AG20443 (cell line): ENCODE measurements at regions not wholly inside any gene's neighbourhood (a gene's known extent, or its start where the extent isn't known, plus 50 kb on each side); places are given as distances from the start of the nearest gene placed in this dataset.
"Not testable (repeated sequence)": the region's sequence is repeated elsewhere in the genome, so short reads cannot be mapped to it uniquely, and the experiment has no call there.

Experiments
- DNase-seq: peaks from one replicate; pipeline ENCODE4 v3.0.0; 2012; ENCODE audit warnings: low spot score, mixed read lengths

DNA sequence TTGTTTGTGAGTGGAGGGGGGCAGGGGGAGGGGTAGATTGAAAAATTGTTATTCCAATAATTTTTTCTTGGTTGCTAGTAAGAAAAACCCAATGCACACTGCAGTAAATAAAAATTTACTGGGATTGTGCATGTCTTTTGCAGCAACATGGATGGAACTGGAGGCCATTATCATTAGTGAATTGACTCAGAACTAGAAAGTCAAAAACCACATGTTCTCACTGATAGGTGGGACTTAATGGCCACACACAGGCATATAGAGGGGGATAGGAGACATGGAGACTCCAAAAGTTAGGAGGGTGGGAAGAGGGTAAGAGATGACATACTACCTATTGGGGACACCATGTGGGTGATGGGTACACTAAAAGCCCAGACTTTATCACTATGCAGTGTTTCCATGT lies 67.2 kb downstream of the BUB3 start:
- DNase-seq, result no peak

DNA sequence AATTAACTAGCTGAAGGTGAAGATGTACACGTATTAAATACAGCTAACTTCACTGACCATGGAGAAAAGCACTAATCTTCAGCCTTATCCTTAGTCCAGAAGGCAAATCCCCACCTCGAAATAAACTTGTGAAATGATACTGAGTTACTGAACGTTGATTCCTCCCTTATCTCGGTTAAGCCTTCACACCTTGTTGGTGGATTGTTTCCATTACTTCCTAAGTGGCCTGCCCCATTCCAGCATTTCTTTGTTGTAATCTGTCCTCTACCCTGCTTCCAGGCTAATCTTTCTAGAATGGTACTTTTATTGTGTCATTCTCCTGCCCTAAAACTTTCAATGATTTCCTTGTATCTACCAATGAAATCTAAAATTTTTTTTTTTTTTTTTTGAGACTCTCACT lies 68.6 kb downstream of the BUB3 start:
- no peak for DNase-seq

GRCh38 chr10:123227706-123228105 lies 73.5 kb downstream of the BUB3 start:
- DNase-seq, result no peak

DNA sequence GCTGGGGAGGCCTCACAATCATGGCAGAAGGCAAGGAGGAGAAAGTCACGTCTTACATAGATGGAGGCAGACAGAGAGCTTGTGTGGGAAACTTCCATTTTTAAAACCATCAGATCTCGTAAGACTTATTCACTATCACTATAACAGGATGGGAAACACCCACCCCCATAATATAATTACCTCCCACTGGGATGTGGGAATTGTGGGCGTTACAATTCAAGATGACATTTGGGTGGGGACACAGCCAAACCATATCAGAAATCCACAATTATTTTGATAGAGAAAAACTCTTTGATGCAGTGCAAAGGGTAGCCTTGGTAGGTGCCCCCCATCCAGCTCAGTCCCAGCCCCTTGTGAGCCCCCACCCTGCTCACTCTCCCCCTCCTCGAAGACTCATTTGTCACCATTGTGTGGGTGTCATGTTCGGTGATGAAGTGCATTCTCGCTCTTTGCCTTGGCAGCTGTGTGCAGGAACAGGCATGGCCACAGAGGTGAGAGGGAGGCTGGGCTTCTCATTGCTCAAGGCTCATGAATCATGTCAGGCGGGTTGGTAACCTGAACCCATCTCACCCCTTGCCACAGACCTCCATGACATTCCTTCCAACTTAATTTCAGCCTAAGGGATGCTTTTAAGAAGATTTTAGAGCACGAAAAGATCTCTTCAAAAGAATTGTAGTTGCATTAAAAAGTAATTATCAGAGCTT lies 75.9 kb downstream of the BUB3 start:
- DNase-seq, result no peak

DNA sequence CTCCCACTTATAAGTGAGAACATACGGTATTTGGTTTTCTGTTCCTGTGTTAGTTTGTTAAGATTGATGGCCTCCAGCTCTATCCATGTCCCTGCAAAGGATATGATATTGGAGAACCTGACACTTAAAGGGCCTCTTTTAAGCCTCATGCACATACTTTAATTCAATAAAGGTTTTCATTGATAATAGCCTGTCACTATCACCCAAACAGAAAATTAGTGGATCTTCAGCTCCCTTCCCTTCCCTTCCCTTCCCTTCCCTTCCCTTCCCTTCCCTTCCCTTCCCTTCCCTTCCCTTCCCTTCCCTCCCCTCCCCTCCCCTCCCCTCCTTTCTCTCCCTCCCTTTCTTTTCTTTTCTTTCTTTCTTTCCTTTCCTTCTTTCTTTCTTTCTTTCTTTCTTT lies 78.7 kb downstream of the BUB3 start:
- not testable (repeated sequence) for DNase-seq

DNA sequence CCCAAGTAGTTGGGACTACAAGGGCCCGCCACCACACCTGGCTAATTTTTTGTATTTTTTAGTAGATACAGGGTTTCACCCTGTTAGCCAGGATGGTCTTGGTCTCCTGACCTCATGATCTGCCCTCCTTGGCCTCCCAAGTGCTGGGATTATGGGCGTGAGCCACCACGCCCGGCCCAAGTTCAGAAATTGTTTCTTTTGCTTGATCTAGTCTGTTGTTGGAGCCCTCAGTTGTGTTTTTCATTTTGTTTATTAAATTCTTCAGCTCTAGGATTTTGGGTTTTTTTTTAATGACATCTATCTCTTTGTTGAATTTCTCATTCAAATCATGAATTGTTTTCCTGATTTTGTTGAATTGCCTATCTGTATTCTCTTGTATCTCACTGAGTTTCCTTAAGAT lies 80.8 kb downstream of the BUB3 start:
- DNase-seq, result not testable (repeated sequence)

DNA sequence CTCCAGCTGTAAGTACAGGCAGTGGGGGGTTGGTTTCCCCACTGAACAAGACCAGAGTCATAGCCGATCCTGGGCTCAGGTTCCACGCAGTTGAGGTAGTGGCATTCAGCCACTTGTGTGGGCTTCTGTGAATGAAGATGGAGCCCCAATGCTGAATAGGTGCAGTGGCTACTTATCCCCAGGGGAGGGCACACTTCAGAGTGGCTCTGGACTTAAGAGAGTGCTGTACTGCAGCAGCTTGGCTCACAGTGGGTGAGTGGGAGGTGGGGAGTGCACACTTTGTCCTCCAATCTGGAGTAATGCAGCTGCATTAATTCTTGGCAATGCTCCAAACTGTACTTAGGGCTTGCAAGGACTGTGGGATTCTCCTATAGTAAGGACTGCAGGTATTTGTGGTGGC lies 81.9 kb downstream of the BUB3 start:
- no peak for DNase-seq

GRCh38 chr10:123240250-123240649 lies 86.0 kb downstream of the BUB3 start:
- DNase-seq, result no peak

GRCh38 chr10:123240776-123241175 lies 86.6 kb downstream of the BUB3 start:
- no peak for DNase-seq

GRCh38 chr10:123241391-123242141 lies 87.4 kb downstream of the BUB3 start:
- DNase-seq, result no peak

GRCh38 chr10:123244747-123245146 lies 90.5 kb downstream of the BUB3 start:
- DNase-seq, result no peak

DNA sequence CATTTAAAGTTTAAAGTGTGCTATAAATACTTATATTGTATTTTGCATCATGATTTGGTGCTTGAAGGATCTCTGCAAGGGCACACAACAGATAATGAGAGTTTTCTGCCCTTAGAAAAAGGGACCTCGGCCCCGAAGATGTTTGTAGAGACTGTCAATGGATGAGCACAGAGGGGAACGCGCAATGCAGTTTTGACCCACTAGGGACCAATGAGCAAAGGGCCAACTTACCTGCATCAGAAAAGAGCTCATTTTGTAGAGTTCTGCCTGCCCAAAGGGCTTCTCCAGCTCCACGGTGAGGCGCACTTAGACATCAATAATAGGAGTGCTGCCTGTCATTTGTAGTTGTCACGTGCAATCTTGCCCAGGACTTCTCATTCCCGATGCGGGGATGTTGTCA lies 91.1 kb downstream of the BUB3 start:
- DNase-seq, result no peak

DNA sequence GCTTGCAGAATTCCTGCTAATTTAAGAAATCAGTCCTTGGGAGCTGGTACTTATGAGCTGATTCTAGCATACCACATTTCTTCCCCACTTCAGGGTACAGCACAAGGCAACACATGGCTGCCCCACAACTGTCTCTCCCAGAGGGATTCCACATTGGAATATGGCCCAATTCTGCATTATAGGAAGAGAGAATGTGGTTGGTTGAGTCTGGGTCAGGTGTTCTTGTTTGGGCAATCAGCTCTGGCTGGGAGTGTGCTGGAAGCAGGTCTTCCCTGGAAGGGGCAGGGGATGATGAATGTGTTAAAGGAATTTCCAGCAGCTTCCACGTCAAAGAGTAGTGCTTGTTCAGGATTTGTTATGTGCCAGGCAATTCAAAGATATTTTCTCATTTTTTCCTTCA lies 95.7 kb downstream of the BUB3 start:
- DNase-seq, result no peak

DNA sequence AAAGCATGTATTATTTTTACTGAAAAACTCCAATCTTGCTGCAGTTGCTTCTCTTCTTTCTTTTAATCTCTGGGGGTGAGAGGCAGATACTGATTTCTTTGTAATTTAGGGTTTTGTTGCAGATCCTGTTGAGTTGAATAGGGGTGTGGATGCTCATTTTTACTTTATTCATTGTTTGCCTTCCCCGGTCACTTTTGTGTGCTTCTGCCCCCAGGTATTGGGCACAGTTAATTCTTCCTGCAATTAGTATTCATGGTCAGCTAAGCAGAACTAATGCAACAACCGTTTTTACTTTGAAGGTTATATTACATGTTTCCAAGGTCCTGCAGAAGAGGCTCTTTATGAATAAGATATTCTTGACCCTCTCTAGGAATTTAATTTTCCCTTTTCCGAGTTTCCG lies 96.4 kb downstream of the BUB3 start:
- DNase-seq, result no peak

- DNase-seq, result no peak
Measured at GRCh38 chr10:123252779-123253178, 98.6 kb downstream of the BUB3 start.

- not testable (repeated sequence) for DNase-seq
Measured at GRCh38 chr10:123254343-123254742, 100.1 kb downstream of the BUB3 start.

- no peak for DNase-seq
Measured at GRCh38 chr10:123257904-123258456, 103.8 kb downstream of the BUB3 start.

DNA sequence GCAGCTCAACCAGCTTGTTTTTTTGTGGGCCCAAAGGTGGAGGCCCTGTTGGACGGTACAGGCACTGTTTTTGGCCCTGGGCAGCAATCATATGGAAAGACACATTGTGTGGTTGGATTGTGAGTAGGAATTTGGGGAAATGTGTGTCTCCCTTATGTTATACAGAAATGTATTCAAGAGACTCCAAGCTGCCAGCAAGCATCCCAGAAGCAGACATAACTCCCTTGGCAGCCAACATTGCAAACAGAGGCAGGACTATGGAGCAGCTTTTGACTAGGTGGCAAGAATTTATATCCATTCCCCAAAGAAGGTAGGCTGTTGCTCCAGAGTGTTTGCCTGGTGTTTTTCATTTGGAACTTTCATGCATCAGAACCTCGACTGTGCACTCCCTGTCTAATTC lies 104.9 kb downstream of the BUB3 start:
- no peak for DNase-seq

DNA sequence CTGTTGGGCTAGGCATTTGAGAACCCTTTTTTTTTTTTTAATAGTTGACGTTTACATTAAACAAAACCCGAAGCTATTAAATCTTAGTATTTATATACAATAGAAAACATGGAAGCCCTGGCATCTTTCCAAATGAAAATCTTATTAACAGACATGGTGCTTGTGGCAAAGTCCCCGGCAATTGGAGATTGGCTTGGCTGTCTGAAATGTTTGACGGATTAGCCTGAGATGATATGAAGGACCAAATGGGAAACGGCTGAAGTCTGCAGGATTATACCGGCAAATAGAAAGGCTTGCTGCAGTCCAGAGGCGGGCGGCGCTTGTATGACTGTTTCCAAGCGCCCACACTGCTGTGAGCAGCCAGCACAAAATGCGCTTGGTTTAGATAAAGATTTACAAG lies 105.6 kb downstream of the BUB3 start:
- no peak for DNase-seq

GRCh38 chr10:123262456-123262855 lies 108.3 kb downstream of the BUB3 start:
- no peak for DNase-seq

DNA sequence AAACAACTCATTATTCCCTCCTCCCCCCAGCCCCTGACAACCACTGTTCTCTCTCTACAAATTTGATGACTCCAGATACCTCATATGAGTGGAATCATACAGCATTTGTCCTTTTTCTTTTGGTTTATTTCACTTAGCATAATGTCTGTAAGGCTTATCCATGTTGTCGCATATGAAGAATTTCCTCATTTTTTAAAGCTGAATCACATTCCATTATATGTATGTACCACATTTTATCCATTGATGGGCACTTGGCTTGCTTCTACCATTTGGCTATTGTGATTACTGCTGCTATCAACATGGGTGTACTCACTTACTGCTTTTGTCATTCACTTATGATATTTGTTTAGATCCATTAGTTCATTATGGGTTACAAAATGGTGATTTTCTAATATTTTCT lies 112.8 kb downstream of the BUB3 start:
- no peak for DNase-seq

- DNase-seq, result no peak
Measured at GRCh38 chr10:123269017-123269552, 114.9 kb downstream of the BUB3 start.

DNA sequence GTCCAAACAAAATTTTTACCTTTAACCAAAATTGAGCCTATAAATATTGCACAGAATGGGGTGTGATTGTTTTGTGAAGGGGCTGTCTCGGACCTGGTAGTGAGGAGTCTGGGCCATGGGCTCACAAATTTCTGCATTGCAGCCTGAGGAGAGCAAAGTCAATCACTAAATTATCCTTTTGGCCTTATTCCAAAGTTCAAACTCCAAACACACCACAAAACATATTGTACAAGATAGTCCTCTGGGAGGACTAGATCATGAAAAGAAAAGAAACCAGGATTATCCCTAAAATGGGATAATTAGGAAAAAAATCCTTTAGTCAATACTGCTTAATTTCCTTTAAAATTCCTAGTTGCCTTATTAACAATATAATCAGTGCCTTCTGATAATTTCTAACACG lies 115.5 kb downstream of the BUB3 start:
- DNase-seq, result no peak
